A673 (cell line): ENCODE measurements at regions not wholly inside any gene's neighbourhood (a gene's known extent, or its start where the extent isn't known, plus 50 kb on each side); places are given as distances from the start of the nearest gene placed in this dataset.

Source experiments
- BruUV-seq: library from RNA; stranded (reverse); fragments of 400-500 nt; replicated peaks from 2 replicates; lab custom pipeline; 2021; lab: Mats Ljungman, UMichigan
- CTCF ChIA-PET: fragments of 300-600 bp; sonication (Branson Sonifier 250); formaldehyde crosslinking; loops from one replicate; lab custom pipeline; 2022; ENCODE audit warnings: antibody characterized with exemption; lab: Charles Lee
- POLR2A ChIA-PET: fragments of 300-600 bp; sonication (Branson Sonifier 250); formaldehyde crosslinking; loops from one replicate; lab custom pipeline; 2022; ENCODE audit warnings: antibody characterized with exemption; ENCODE audit not compliant: low non-redundant PET; lab: Charles Lee
- DNase-seq: peaks from one replicate; pipeline ENCODE4 v3.0.0-alpha.2; 2015; ENCODE audit warnings: low spot score
- H3K27ac ChIP-seq: fragments of 200-600 bp; sonication (generic); 2 replicates; pipeline ENCODE4 v1.5.1; 2016; ENCODE audit warnings: mixed run types, low read depth, mild to moderate bottlenecking, mixed read lengths, antibody characterized with exemption, low read length; ENCODE audit not compliant: poor library complexity, severe bottlenecking
- H3K27me3 ChIP-seq: fragments of 200-600 bp; sonication (generic); replicated peaks from 2 replicates; pipeline ENCODE4 v1.6.1; 2017; ENCODE audit warnings: mixed run types, low read depth, mild to moderate bottlenecking, mixed read lengths, antibody characterized with exemption, low read length; ENCODE audit not compliant: insufficient read depth, poor library complexity
- H3K36me3 ChIP-seq: fragments of 200-600 bp; sonication (generic); 2 replicates; pipeline ENCODE4 v1.6.1; 2016; ENCODE audit warnings: mixed run types, mild to moderate bottlenecking, mixed read lengths, antibody characterized with exemption, low read length; ENCODE audit not compliant: insufficient read depth, poor library complexity, severe bottlenecking
- H3K4me1 ChIP-seq: fragments of 200-600 bp; sonication (generic); 2 replicates; pipeline ENCODE4 v1.6.1; 2017; ENCODE audit warnings: mixed run types, mild to moderate bottlenecking, mixed read lengths, antibody characterized with exemption, low read length; ENCODE audit not compliant: insufficient read depth, poor library complexity, severe bottlenecking
- H3K4me3 ChIP-seq: fragments of 200-600 bp; sonication (generic); 2 replicates; pipeline ENCODE4 v1.5.1; 2016; ENCODE audit warnings: low read depth, mixed run types, mild to moderate bottlenecking, mixed read lengths, low read length; ENCODE audit not compliant: poor library complexity, severe bottlenecking
- H3K9me3 ChIP-seq: fragments of 200-600 bp; sonication (generic); 2 replicates; pipeline ENCODE4 v1.6.1; 2016; ENCODE audit warnings: mixed run types, low read depth, mild to moderate bottlenecking, mixed read lengths, antibody characterized with exemption, low read length; ENCODE audit not compliant: poor library complexity, severe bottlenecking
- EZH2 ChIP-seq: fragments of 200-600 bp; sonication (generic); IDR thresholded peaks from 2 replicates; pipeline ENCODE4 v1.6.1; 2017; ENCODE audit warnings: borderline replicate concordance, low read depth, mild to moderate bottlenecking, mixed read lengths, antibody characterized with exemption, low read length; ENCODE audit not compliant: poor library complexity, severe bottlenecking
- intact Hi-C: fragments of 100-400 bp; cut with micrococcal nuclease; formaldehyde crosslinking; loops from one replicate; pipeline ENCODE4 v1.10.0; 2022; ENCODE audit not compliant: unreplicated experiment
- TF ChIP-seq, protein P1 (sequence below): fragments of 300-800, 200-600 bp; sonication (generic); conservative IDR thresholded peaks from 2 replicates; pipeline ENCODE4 v1.5.1; 2017; ENCODE audit warnings: low read depth, mild to moderate bottlenecking, antibody characterized with exemption, low read length, moderate library complexity, mixed read lengths

GRCh38 chr18:55982992-55983391 is 395.0 kb upstream of the TCF4 start:
- no peak for DNase-seq
- H3K4me3 ChIP-seq, result no peak overlapping the region
- no peaks in the 10 kb centered on the region for H3K36me3 ChIP-seq
- POLR2A ChIA-PET, result no interaction called here
- no TSS peak for BruUV-seq
- no peaks in the 10 kb centered on the region for H3K4me1 ChIP-seq
- TF ChIP-seq, protein P1, sequence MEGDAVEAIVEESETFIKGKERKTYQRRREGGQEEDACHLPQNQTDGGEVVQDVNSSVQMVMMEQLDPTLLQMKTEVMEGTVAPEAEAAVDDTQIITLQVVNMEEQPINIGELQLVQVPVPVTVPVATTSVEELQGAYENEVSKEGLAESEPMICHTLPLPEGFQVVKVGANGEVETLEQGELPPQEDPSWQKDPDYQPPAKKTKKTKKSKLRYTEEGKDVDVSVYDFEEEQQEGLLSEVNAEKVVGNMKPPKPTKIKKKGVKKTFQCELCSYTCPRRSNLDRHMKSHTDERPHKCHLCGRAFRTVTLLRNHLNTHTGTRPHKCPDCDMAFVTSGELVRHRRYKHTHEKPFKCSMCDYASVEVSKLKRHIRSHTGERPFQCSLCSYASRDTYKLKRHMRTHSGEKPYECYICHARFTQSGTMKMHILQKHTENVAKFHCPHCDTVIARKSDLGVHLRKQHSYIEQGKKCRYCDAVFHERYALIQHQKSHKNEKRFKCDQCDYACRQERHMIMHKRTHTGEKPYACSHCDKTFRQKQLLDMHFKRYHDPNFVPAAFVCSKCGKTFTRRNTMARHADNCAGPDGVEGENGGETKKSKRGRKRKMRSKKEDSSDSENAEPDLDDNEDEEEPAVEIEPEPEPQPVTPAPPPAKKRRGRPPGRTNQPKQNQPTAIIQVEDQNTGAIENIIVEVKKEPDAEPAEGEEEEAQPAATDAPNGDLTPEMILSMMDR, result no peak
- TF ChIP-seq EZH2, result no peak
- peaks cover 3% of the 10 kb centered on the region for H3K9me3 ChIP-seq
- intact Hi-C loops, result no loop called here
- CTCF ChIA-PET, result no interaction called here
- H3K27ac ChIP-seq, result no peak overlapping the region
- no peaks in the 10 kb centered on the region for H3K27me3 ChIP-seq

- H3K36me3 ChIP-seq, result no peaks in the 10 kb centered on the region
- TF ChIP-seq, protein P1, result no peak
- no peak for TF ChIP-seq EZH2
- intact Hi-C loops, result no loop called here
- H3K4me3 ChIP-seq, result no peak overlapping the region
- H3K9me3 ChIP-seq, result peaks cover 3% of the 10 kb centered on the region
- no peaks in the 10 kb centered on the region for H3K27me3 ChIP-seq
- no peaks in the 10 kb centered on the region for H3K4me1 ChIP-seq
- no peak for DNase-seq
- ChIA-PET POLR2A (no interaction called here), CTCF (no interaction called here)
- no peak overlapping the region for H3K27ac ChIP-seq
- no TSS peak for BruUV-seq
Observed at GRCh38 chr18:55981712-55982475, 393.9 kb upstream of the TCF4 start.

- Histone ChIP-seq H3K27ac (no peak overlapping the region), H3K4me1 (no peaks in the 10 kb centered on the region), H3K9me3 (no peaks in the 10 kb centered on the region), H3K27me3 (no peaks in the 10 kb centered on the region), H3K4me3 (no peak overlapping the region), H3K36me3 (no peaks in the 10 kb centered on the region)
- CTCF ChIA-PET, result no interaction called here
- no TSS peak for BruUV-seq
- DNase-seq, result no peak
- intact Hi-C loops, result no loop called here
- TF ChIP-seq, protein P1, result no peak
- no peak for TF ChIP-seq EZH2
- POLR2A ChIA-PET, result no interaction called here
Observed at GRCh38 chr18:55974521-55974920, 386.5 kb upstream of the TCF4 start.
